ENCODE measurements at regions not wholly inside any gene's neighbourhood (a gene's known extent, or its start where the extent isn't known, plus 50 kb on each side); places are given as distances from the start of the nearest gene placed in this dataset.
"Not testable (repeated sequence)": the region's sequence is repeated elsewhere in the genome, so short reads cannot be mapped to it uniquely, and the experiment has no call there.

- no peak for FAIRE-seq
Measured at GRCh38 chr7:93048136-93048930, 69.4 kb downstream of the SAMD9 start.

GRCh38 chr7:93047514-93048099, 70.2 kb downstream of the SAMD9 start:
- no peak for FAIRE-seq

GRCh38 chr7:93046641-93047040, 71.1 kb downstream of the SAMD9 start:
- FAIRE-seq, result no peak

- no peak for FAIRE-seq
Measured at GRCh38 chr7:93044147-93044810, 73.5 kb downstream of the SAMD9 start.

DNA sequence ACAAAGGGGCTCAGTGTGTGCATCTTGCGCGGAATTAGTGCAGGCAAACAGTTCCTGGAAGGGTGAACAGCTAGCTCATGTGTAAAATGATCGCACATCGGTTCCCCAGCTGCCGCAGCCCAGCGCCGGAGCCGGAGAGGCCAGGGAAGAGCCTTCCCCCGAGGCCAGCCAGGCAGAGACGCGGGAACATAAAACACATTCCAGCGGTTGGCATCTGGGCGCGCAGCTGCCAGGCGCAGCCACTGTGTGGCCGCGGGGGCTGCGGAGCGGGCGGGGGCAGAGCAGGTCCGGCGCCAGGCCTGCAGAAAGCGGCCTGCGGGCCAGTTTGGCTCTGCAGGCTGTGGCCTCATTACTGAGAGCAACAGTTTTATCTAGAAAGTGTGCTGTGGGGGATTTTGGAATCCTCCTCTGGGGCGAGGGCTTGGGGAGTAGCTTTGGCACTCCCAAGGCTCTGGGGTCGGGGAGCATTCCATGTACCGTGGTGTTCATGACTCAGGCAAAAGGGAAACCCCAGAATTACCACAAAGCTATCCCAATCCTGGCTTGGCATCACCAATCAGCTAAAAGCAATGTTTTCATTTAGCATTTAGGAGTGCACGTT, 74.3 kb downstream of the SAMD9 start:
- FAIRE-seq, result no peak

DNA sequence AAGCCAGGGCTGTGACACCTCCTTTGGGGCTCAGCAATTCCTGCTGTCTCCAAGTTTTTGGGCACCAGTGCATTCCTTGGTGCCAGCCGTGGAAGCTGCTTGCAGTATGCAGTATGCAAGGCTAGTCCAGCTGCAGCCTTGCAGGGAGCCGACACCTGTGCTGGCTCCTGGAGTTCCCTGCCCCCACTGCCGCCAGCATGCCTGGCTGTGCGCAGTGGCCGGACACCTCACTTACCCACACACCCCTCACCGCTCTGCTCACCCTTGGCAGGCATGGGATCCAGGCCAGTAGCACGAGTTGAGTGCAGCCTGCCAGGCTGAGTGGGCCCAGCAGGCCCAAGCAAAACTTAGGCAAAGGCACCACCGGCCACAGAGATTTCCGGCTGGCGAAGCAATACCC, 77.4 kb downstream of the SAMD9 start:
- FAIRE-seq, result no peak

GRCh38 chr7:93039786-93040185, 78.0 kb downstream of the SAMD9 start:
- no peak for FAIRE-seq

DNA sequence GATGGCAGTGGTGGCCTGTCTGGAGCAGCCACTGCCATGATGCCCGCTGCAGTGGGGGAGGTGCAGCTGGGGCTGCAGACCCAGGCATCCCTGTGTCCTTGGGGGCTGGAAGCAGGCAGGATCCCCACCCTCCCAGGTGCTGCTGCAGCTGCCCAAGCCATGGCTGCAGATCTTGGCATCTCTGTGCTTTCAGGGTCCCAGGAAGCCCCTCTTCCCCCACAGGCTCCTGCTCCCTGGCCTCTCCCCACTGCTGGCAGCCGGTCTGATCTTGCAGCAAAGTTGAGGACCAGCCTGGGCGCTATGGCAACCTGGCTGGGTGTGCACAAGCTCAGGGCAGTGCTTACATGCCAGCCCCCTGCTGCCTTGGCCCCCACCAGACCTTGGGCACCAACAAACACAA, 78.5 kb downstream of the SAMD9 start:
- FAIRE-seq, result no peak

DNA sequence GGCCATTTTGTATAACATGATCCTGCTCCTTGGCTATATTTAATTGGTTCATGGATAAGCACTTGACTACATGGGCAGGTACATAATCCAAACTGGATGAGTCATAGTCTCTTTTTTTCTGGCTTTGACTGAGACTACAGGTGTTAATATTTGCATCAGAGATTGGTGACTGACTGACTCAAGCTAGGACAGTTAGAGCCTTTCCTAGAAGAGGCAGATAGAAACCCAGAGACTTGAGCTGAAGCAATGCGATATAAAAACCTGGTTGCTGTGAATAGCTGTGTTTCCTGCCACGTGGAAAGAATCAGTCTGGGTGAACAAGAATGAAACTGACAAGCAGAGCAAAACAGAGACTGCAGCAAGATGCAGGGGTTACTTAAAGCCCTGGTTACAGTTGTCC, 81.0 kb downstream of the SAMD9 start:
- no peak for FAIRE-seq

GRCh38 chr7:93036149-93036640, 81.6 kb downstream of the SAMD9 start:
- FAIRE-seq, result no peak

DNA sequence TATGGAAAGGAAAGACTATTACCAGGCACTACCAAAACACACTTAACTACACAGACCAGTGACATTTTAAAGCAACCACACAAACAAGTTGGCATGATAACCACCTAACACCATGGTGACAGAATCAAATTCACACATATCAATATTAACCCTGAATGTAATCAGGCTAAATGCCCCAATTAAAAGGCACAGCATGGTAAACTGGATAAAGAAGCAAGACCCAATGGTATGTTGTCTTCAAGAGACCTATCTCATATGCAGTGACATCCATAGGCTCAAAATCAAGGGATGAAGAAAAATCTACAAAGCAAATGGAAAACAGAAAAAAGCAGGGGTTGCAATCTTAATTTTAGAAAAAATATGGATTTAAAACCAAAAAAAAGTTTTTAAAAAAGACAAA, 86.0 kb downstream of the SAMD9 start:
- no peak for FAIRE-seq

GRCh38 chr7:93030605-93031225, 87.1 kb downstream of the SAMD9 start:
- FAIRE-seq, result no peak

GRCh38 chr7:93029056-93029455, 88.7 kb downstream of the SAMD9 start:
- no peak for FAIRE-seq

GRCh38 chr7:93028610-93029009, 89.2 kb downstream of the SAMD9 start:
- no peak for FAIRE-seq

- no peak for FAIRE-seq
Measured at GRCh38 chr7:93027044-93027443, 90.7 kb downstream of the SAMD9 start.

DNA sequence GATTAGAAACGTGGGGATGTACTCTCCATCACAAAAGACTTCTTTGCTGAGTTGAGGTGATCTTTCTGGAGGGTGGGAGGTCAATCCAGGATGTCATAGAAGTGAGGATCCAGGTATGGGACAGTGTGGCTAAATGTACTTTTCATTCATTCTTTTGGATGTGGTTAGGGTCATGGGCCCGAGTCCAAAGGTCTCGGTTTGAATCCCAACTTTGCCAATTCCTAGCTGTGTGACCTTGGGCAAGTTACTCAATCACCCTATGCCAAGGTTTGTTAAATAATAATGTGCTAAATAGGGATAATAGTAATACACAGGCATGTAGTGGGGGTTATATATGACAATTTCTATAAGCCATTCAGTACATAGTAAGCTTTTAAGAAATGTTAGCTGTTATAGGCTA, 91.4 kb downstream of the SAMD9 start:
- FAIRE-seq, result no peak

GRCh38 chr7:93025389-93025788, 92.4 kb downstream of the SAMD9 start:
- no peak for FAIRE-seq

DNA sequence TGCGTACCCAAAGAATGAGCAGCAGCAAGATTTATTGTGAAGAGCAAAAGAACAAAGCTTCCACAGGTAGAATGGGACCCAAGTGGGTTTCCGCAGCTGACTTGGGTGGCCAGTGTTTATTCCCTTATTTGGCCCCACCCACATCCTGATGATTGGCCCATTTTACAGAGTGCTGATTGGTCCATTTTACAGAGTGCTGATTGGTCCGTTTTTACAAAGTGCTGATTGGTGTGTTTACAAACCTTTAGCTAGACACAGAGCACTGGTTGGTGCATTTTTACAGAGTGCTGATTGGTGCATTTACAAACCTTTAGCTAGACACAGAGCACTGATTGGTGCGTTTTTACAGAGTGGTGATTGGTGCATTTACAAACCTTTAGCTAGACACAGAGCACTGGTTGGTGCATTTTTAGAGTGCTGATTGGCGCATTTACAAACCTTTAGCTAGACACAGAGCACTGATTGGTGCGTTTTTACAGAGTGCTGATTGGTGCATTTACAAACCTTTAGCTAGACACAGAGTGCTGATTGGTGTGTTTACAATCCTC, 94.8 kb downstream of the SAMD9 start:
- FAIRE-seq, result not testable (repeated sequence)

GRCh38 chr7:93021748-93022147, 96.0 kb downstream of the SAMD9 start:
- no peak for FAIRE-seq

DNA sequence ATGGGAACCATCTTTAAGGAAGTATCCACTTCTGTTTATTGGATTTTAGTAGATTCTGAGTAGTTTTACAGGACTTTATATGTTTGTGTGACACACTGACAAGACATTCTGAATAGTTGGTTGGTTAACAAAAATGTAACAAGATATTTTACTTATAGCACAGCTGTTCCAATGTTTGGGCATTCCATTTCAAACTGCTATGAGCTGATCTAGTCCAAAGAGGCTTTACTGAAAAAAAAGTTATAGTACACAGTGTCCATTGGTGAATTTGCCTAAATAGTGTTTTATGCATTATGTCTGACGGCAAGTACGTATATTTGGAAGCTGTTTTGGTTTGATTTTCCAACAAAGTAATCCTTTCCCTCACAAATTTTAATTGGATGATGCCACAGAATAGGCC, 99.1 kb downstream of the SAMD9 start:
- no peak for FAIRE-seq

GRCh38 chr7:93016681-93017381, 100.9 kb downstream of the SAMD9 start:
- FAIRE-seq, result no peak

Measured in endometrium (tissue), 2 donors.